Retinal pigment epithelial cell (primary cell): ENCODE measurements at regions not wholly inside any gene's neighbourhood (a gene's known extent, or its start where the extent isn't known, plus 50 kb on each side); places are given as distances from the start of the nearest gene placed in this dataset.

Source experiments
- DNase-seq: peaks from one replicate; pipeline ENCODE4 v3.0.0-alpha.2; 2010; ENCODE audit warnings: low read depth
- H3K4me3 ChIP-seq: 2 replicates; pipeline ENCODE4 v1.5.1; 2011; ENCODE audit warnings: mild to moderate bottlenecking, low read length, control low read depth, moderate library complexity
- CTCF ChIP-seq: conservative IDR thresholded peaks from 2 replicates; pipeline ENCODE4 v1.5.1; 2011; ENCODE audit warnings: low read depth, low read length, control low read depth, inconsistent platforms

GRCh38 chr5:30608501-30608900 is 585.0 kb upstream of the CDH6 start:
- no peak for DNase-seq
- TF ChIP-seq CTCF, result no peak
- H3K4me3 ChIP-seq, result no peak overlapping the region

GRCh38 chr5:30607301-30607894 is 586.1 kb upstream of the CDH6 start:
- H3K4me3 ChIP-seq, result no peak overlapping the region
- TF ChIP-seq CTCF, result no peak
- DNase-seq, result no peak

- no peak for DNase-seq
- no peak overlapping the region for H3K4me3 ChIP-seq
- TF ChIP-seq CTCF, result no peak
These were observed 587.7 kb upstream of the CDH6 start for GRCh38 chr5:30605693-30606268.

- TF ChIP-seq CTCF, result no peak
- DNase-seq, result no peak
- H3K4me3 ChIP-seq, result no peak overlapping the region
These were observed 588.7 kb upstream of the CDH6 start for GRCh38 chr5:30604648-30605262.

- DNase-seq, result no peak
- TF ChIP-seq CTCF, result no peak
- no peak overlapping the region for H3K4me3 ChIP-seq
These were observed 592.6 kb upstream of the CDH6 start for GRCh38 chr5:30600892-30601291.

- no peak for TF ChIP-seq CTCF
- no peak for DNase-seq
- no peak overlapping the region for H3K4me3 ChIP-seq
These were observed 596.9 kb upstream of the CDH6 start for GRCh38 chr5:30596495-30597064.

- no peak for TF ChIP-seq CTCF
- no peak for DNase-seq
- H3K4me3 ChIP-seq, result no peak overlapping the region
These were observed 599.2 kb upstream of the CDH6 start for GRCh38 chr5:30594331-30594730.
